NOMO-1 (cell line): ENCODE measurements at regions not wholly inside any gene's neighbourhood (a gene's known extent, or its start where the extent isn't known, plus 50 kb on each side); places are given as distances from the start of the nearest gene placed in this dataset.

Experiments used
- DNase-seq, 2 experiments: peaks; one replicate each; lab custom pipeline; 2025; ENCODE audit not compliant: unreplicated experiment in 2 of 2; lab: John Stamatoyannopoulos, UW

DNA sequence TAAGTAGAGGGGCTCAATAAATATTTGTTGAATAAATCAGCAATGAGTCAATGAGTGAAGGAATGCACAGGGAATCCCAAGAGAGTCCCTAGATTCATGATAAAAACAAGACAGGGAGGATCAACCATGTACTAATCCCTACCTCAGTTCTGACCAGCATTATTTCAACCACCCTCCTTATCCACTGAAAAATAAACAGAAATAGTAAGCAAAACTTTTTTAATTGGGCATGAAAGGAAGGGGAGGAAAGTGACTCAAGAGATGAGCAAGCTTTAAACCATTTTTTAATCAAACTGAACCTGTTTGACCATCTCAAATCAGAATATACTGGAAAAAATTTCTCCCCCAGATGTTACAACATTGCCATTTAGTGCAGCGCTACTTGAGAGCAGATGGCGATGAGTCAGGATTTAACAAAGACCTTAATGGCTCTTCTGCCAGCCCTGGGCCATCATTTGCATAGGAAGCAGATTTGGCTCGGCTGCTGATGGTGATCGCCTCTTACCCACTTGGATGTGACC is 194.8 kb upstream of the SLC30A5 start:
- DNase-seq, result no peak

DNA sequence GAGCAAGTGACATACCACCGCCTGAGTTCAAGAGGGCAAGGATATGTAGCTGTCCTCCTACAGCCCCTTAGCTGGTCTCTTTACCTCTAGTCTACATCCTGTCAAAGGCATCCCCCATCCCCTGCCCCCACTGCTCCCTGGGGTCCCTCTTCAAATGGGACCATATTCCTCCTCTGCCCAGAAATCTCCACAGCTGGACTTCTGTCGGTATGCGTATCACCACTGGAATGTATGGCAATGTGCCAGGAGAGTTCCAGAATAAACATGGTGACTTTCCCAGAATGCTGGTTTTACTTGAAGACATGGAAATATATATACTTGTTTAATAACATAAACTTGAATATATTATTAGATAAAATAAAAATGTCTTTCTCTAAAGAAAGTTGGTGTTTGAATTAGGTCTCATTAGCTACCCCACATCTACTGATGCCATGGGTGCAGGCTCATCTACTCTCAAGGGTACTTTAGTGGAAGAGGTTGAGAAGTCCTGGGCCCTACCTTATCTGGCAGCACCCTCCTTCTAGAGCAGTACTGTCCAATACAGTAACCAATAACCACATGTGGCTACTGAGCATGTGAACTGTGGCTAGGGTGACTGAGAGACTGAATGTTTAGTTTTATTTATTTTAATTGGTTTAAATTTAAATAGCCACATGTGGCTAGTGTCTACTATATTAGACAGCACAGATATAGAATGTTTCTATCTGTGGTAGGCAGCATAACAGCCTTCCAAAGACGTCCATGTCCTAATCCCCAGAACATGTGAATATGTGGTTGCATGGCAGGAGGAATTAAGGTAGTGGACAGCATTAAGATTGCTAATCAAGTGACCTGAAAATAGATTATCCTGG is 181.7 kb upstream of the SLC30A5 start:
- no peak for DNase-seq

DNA sequence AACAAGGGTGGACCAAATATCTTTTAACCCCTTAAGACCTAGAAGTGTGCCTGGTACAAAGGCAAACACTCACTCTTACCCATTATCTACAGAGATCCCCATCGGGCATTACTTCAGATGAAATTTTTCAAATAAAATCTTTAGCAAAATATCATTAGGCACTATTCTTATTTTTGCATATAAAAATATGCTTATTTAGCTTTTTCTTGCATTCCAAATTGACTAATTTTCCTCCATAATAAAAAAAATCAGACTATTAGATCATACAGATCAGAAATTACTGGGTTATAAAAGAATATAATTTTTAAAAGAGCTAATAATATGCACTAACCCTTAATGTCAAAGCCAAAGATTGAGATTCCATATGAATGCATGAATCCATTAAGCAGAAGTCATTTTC is 178.7 kb upstream of the SLC30A5 start:
- DNase-seq, result no peak

DNA sequence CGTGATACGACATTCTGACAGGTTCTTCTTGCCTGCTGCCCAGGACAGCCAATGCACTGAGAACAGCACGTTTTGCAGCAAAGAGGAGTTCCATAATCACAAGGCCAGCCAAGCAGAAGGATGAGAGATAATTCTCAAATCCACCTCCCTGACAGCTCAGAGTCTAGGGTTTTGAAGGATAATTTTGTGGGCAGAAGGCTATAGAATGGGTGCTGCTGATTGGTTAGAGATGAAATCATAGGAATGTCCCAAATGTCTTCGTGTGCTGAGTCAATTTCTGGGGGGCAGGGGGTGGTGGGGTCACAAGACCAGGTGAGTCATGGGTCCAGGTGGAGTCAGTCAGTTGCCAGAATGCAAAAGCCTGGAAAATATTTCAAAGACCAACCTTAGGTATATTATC is 175.5 kb upstream of the SLC30A5 start:
- DNase-seq, result no peak

DNA sequence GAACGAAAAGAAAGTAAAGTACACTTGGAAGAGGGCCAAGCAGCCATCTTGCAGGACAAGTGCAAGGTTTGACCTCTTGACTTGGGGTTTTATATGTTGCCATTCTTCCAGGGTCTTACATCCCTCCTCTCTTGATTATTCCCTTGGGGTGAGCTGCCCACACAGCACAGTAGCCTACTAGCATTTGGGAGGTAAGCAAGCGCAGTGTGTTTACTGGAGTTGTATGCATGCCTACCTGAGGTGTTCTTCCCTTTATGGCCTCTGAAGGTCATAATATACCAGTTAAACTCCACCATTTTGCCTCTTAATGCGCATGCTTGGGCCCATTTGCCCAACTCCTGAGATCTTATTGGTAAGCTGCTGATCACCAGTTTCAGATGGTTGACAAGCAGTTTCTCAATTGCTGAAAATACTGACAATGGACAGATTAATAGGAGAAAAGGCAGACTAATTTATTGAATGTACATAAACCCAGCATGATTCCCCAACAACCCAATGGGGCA is 173.8 kb upstream of the SLC30A5 start:
- DNase-seq, result no peak

DNA sequence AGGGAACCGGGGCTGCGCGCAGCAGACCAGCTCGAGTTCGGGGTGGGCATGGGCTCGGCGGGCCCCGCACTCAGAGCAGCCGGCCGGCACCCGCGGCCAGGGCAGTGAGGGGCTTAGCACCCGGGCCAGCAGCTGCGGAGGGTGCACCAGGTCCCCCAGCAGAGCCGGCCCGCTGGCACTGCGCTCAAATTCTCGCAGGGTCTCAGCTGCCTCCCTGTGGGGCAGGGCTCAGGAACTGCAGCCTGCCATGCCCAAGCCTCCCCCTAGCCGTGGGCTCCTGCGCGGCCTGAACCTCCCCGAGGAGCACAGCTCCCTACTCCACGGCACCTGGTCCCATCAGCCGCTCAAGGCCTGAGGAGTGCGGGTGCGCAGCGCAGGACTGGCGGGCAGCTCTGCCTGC is 172.9 kb upstream of the SLC30A5 start:
- DNase-seq, result no peak

DNA sequence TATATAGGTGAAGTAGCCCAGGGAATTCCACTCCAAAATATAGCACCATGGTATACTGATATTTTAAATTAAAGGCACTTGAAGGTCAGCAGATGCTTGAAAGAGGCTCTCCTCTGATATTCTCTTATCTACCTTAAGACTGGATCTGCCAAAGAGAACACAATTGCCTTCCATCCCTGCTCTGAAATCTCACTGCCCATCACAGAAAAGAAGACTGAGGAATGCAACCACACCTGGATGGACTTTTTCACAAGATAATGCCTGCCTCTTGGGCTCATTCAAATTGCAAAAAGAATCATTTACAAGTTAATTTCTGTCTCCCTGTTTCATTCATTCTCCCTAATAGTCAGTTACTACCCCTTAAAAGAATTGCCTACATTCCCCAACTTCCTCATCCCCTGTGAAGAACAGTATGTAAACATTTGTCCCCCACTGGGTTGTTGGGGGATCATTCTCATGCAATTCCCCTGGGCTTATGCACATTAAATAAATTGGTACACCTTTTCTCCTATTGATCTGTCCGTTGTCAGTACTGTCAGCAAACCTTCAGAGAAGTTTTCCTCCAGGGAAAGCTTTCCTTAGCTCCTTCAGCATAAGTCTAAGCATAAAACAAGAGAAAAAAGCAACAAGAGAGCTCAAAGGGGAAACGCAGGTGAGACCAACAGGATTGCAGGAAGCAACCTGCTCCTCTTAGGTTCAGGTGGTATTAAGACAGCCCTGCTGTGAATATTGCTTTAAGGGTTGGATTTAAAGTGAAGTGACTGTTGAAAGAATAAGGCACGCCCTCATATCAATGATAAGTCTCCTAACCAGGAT is 171.4 kb upstream of the SLC30A5 start:
- DNase-seq, result no peak

DNA sequence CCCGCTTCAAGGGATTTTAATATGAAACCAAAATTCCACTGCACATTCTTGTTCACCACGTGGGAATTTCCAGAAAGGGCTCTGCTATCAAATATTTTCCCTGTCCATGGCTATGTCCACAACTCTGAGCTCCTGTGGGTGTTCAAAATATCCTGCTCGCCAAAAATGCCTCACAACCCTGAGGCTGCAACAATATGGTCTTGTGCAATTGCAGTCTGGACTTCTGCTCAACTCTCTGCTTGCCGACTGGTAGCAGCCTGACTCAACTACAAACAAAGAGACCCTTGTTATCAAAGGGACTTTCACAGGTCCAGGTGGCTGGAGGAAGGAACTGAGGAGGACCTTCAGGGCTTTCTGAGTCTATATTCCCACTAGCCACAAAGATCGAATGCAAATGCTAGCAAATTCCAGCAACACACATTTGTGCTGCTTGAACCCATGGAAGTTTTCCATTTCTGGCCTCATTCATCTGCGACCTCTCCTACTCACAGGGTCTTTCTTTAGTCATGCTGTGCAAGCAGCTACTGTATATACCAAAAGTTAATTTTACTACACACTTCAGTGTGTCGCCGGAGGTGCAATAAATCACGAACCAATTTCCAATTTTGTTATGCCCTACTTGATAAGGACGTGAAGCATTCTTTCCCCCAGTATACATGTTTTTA is 169.2 kb upstream of the SLC30A5 start:
- no peak for DNase-seq

DNA sequence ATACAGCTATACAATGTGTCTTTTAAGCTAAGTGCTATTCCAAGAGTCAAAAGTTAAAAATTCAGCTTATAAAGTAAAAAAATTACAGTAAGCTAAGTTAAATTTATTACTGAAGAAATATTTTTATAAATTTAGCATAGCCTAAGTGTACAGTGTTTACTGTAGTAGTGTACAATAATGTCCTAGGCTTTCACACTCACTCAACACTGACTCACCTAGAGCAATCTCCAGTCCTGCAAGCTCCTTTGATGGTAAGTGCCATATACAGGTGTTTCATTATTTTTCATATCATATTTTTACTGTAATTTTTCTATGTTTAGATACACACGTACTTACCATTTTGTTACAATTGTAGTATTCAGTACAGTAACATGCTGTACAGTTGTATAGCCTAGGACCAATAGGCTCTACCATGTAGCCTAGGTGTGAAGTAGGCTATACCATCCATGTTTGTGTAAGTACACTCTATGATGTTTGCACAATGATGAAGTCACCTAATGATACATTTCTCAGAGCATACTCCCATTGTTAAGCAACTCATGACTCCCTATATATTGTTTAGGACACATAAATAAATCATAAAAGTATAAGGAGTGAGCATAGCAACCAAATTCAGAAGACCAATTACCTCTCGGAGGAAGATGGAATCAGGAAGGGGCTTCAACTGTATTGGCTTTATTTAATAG is 165.1 kb upstream of the SLC30A5 start:
- no peak for DNase-seq

DNA sequence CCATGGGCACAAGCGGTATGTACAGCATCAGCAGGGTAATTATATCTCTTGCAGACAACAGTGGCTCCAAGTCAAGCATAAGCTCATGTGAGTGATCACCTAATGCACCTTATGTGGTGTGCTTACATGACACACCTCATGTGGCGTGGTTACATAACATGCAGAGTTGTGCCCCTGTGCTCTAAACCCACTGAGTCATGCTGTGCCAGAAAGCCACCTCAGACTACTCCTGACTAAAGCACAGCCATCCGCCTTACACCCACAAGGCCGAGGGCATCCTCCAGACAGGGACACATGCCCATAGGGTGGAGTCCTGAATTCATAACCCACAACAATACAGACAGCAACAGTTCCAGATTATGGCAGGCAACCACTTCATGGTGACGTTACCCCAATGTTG is 163.7 kb upstream of the SLC30A5 start:
- no peak for DNase-seq

DNA sequence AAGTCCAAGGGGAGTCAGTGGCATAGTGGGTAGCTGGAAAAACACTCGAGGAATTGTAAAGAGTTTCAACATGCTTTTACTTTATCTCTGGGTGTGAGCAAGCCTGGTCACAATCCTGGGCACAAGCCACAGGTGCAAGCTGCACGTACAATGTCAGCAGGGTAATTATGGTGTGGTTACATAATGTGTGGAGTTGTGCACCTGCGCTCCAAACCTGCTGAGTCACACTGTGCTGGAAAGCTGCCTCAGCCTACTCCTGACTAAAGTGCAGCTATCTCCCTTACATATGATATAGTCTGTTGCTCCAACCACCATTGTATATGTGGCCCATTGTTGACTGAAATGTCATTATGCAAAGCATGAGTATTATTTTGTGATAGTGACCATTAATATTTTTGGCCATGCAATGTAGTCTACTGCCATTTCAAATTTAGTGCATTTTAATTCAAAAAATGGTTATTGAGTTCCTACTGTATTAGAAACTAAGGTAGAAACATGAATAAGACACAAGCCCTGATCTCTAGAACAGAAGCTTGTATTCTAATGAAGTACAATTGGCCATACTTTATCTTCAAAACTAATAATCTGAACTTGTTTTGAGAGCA is 160.9 kb upstream of the SLC30A5 start:
- DNase-seq, result no peak

DNA sequence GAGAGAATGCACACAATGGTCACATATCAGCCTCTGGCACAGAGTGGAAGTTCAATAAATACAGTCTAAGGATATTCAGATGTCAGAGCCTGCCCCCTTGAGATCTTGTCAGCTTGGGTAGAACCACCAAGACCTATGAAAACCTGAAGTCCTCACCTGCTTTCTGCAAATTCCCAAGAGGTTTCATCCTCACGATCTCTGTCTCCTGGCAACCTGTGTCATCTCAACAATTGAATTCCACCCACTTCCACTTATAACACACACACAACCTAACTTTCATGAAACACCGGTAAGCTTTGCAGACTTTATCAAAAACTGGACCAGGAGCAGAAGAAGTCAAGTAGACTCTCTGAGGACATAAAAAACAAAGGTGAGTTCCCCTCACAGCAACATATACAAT is 151.6 kb upstream of the SLC30A5 start:
- DNase-seq, result no peak

DNA sequence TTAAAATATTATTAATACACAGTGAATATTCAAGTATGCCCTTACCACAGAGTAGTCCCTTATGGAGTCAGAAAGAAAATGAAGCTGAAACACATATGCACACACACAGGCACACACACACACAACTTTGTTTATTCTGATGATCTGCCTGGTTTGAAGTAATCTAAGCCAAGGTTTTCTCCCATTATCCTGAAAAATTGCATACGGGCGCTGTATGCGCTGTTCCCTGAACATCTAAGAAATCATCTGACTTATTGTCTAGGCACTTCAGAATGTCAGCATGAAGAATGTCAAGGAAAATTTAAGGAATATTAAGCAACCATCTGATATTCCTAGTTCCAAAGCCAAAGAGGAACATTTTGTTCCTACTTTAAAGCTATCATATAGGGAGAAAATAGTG is 147.1 kb upstream of the SLC30A5 start:
- no peak for DNase-seq

DNA sequence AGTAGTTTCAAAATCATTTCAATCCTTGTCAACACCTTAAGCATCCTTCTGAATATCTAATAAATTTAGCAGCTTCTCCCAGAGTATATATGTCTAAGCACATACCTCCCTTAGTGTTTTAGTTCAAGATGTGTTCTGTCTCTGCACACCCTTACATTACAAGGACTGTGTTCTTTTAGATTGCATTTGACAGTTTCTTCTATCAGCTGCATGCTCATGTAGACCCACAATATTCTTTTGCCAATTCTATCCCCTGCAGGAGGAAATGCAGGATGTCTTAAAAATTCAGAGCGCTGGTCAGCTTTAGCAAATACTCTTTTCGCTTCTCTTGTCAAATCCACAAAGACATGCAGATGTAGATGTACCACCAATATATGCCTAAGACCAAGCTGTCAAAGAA is 145.8 kb upstream of the SLC30A5 start:
- DNase-seq, result no peak

DNA sequence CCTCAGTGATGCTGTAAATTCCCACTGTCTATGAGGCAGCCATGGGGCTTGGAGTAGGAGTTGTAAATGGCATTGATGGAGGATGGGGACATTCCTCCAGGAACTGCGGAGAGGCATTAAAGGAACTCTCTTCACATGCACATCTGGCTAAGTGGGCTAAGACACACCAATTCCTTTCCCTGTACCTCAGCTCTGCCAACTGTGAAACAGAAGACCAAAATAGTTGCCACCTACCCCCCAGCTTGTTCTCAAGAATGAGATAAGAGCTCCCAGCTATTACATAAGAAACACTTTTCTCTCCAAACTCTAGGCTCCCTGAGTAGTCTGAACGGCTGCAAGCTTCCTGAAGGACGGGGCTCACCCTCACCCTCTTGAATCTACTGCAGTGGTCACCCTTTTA is 144.6 kb upstream of the SLC30A5 start:
- no peak for DNase-seq

DNA sequence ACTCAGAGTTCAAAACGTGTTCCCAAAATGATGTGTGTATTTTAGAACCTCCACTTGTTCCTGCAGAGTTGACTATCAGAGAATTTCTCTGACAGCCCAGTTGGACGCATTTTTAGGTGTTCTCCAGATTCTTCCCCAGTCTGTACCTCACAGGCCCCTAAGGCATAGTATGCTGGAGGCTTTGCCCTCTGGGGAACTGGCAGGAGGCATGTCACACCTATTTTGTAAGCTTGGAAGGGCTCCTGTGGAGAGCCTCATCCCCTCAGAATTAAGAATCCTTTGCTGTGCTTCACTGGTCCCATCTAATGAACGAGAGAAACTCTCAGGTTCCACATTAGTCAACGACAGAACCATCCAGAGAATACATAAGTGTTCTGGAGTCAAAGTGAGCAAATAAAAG is 144.1 kb upstream of the SLC30A5 start:
- DNase-seq, result no peak

DNA sequence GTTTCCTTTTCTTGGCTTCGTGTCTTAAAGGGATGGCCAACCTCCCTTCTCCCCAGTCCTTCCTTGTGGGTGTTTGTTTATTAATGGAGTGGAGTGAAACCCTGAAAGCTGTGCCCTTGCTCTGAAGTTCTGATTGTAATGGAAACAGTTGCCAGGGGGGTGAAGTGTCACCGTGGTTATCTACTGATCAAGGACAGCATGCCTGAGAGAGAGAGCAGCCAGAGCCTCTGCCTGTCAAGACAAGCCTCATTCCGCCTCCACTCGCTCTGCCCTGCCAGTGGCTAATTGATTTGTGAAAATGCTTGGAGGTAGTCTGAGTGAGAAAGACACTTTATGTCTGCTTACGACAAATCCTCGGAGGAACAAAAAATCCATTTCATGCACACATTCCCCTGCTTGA is 143.7 kb upstream of the SLC30A5 start:
- no peak for DNase-seq

DNA sequence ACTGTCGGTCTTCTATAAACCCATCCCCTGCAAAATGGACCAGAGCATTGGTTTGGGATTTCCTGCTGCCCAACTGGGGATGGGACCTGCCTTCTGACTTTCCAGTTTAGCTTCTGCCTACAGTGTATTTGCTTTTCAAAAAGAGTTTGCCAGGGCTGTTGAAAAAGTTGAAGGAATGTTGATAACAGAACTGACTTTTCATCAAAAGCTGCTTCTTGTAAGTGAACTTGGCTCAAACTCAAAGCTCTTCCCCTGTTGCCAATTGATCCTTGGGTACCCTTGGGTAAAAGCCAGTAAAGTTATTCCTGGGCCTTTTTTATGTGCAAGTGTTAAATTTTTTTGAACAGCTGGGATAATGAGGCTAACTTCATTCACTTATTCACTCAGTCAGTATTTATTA is 142.9 kb upstream of the SLC30A5 start:
- no peak for DNase-seq

DNA sequence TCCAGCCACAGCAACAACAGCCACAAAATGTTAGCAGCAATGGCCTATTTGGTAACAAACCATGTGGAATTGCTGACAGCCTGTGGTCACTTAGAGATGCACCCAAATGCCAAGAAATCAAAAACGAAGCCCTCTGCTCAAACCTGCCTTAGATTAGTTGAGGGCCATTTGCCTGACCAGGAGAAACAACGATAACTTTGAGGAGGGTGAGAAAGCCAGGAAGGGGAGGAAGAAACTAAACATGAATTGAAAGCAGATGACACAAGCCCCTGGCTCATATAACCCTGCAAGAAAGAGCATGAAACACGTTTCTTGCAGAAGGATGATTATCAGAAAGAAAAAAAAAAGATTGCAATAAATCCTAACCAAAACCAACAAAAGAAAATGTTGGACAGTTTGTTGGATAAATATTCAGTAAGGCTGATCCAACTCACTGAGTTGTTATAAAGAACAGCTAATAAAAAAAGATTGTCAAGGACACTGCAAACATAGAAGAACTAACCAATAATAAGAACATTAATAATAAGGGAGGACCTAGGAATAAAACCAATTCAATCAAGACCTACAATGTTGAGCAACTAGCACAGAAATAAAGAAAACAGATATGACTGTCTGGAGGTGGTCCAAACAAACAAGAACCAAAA is 140.5 kb upstream of the SLC30A5 start:
- no peak for DNase-seq
